ENCODE measurements at regions not wholly inside any gene's neighbourhood (a gene's known extent, or its start where the extent isn't known, plus 50 kb on each side); places are given as distances from the start of the nearest gene placed in this dataset.

DNA sequence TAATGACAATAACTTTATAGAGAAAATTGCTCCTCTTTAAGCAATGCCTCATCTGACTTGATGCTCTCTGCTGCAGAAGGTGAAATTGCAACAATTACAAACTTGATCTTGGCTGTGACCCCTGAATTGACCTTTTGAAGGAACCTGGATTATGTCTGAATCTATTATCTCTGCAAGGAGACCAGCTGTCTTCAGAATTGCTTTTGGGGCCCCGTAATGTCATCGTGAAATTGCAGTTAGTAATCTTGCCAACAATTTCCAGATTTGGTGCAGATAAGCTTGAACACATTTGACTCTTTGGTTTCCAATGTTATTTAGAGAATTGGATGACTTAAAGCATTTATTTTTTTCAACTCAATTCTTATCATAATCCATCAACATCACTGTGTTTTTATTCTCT lies 520.6 kb downstream of the CCSER2 start:
- Histone ChIP-seq H4K20me1 (ENCODE audit: insufficient read depth, low read length) (no peaks in the 10 kb centered on the region), H3K79me2 (ENCODE audit: insufficient read depth, low read length) (no peaks in the 10 kb centered on the region), H3K27me3 (ENCODE audit: insufficient read depth, low read length) (no peaks in the 10 kb centered on the region), H3K9ac (ENCODE audit: low read length) (no peak overlapping the region), H3K4me1 (ENCODE audit: insufficient read depth, low read length) (no peaks in the 10 kb centered on the region), H3K36me3 (ENCODE audit: insufficient read depth, low read length) (no peaks in the 10 kb centered on the region), H3K9me3 (ENCODE audit: insufficient read depth, low read depth, low read length) (no peaks in the 10 kb centered on the region), H2AFZ (ENCODE audit: low read depth, low read length) (no peak overlapping the region), H3K27ac (ENCODE audit: low read depth, low read length) (no peak overlapping the region), H3K4me2 (ENCODE audit: low read length) (no peak overlapping the region), H3K4me3 (ENCODE audit: insufficient read depth, low read depth, low read length) (no peak overlapping the region)
- Mint-ChIP-seq H3K27me3 (ENCODE audit: low read depth, unreplicated experiment) (peaks cover 2% of the 10 kb centered on the region), H3K4me3 (ENCODE audit: unreplicated experiment) (no peak overlapping the region), H3K9me3 (ENCODE audit: unreplicated experiment) (no peaks in the 10 kb centered on the region), H3K4me1 (ENCODE audit: low read depth, unreplicated experiment) (no peaks in the 10 kb centered on the region), H3K36me3 (ENCODE audit: low read depth, unreplicated experiment) (no peaks in the 10 kb centered on the region), H3K27ac (ENCODE audit: unreplicated experiment) (no peak overlapping the region)
- no peak for DNase-seq (ENCODE audit: low read depth)
- TF ChIP-seq EZH2 (IDR thresholded peaks at IDR 0.05; ENCODE audit: insufficient read depth, low read length) = no peak
- TF ChIP-seq, protein P1, sequence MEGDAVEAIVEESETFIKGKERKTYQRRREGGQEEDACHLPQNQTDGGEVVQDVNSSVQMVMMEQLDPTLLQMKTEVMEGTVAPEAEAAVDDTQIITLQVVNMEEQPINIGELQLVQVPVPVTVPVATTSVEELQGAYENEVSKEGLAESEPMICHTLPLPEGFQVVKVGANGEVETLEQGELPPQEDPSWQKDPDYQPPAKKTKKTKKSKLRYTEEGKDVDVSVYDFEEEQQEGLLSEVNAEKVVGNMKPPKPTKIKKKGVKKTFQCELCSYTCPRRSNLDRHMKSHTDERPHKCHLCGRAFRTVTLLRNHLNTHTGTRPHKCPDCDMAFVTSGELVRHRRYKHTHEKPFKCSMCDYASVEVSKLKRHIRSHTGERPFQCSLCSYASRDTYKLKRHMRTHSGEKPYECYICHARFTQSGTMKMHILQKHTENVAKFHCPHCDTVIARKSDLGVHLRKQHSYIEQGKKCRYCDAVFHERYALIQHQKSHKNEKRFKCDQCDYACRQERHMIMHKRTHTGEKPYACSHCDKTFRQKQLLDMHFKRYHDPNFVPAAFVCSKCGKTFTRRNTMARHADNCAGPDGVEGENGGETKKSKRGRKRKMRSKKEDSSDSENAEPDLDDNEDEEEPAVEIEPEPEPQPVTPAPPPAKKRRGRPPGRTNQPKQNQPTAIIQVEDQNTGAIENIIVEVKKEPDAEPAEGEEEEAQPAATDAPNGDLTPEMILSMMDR (IDR thresholded peaks at IDR 0.05; ENCODE audit: insufficient read depth, low read depth, low read length) = no peak
- no peak for FAIRE-seq

GRCh38 chr10:84850826-84851225 lies 522.4 kb downstream of the CCSER2 start:
- Histone ChIP-seq H3K27ac (ENCODE audit: low read depth, low read length) (no peak overlapping the region), H2AFZ (ENCODE audit: low read depth, low read length) (no peak overlapping the region), H3K9me3 (ENCODE audit: insufficient read depth, low read depth, low read length) (no peaks in the 10 kb centered on the region), H3K4me3 (ENCODE audit: insufficient read depth, low read depth, low read length) (no peak overlapping the region), H3K27me3 (ENCODE audit: insufficient read depth, low read length) (no peaks in the 10 kb centered on the region), H3K79me2 (ENCODE audit: insufficient read depth, low read length) (no peaks in the 10 kb centered on the region), H3K4me1 (ENCODE audit: insufficient read depth, low read length) (no peaks in the 10 kb centered on the region), H3K4me2 (ENCODE audit: low read length) (no peak overlapping the region), H3K9ac (ENCODE audit: low read length) (no peak overlapping the region), H3K36me3 (ENCODE audit: insufficient read depth, low read length) (no peaks in the 10 kb centered on the region), H4K20me1 (ENCODE audit: insufficient read depth, low read length) (no peaks in the 10 kb centered on the region)
- no peaks in the 10 kb centered on the region for H3K4me1 Mint-ChIP-seq (ENCODE audit: low read depth, unreplicated experiment)
- no peaks in the 10 kb centered on the region for H3K9me3 Mint-ChIP-seq (ENCODE audit: unreplicated experiment)
- peaks cover 2% of the 10 kb centered on the region for H3K27me3 Mint-ChIP-seq (ENCODE audit: low read depth, unreplicated experiment)
- no peaks in the 10 kb centered on the region for H3K36me3 Mint-ChIP-seq (ENCODE audit: low read depth, unreplicated experiment)
- FAIRE-seq (no peak), DNase-seq (ENCODE audit: low read depth) (no peak)
- H3K27ac Mint-ChIP-seq (ENCODE audit: unreplicated experiment) = no peak overlapping the region
- no peak for TF ChIP-seq EZH2 (IDR thresholded peaks at IDR 0.05; ENCODE audit: insufficient read depth, low read length)
- TF ChIP-seq, protein P1 (IDR thresholded peaks at IDR 0.05; ENCODE audit: insufficient read depth, low read depth, low read length) = no peak
- H3K4me3 Mint-ChIP-seq (ENCODE audit: unreplicated experiment) = no peak overlapping the region

GRCh38 chr10:84854439-84854838 lies 526.0 kb downstream of the CCSER2 start:
- H3K9me3 ChIP-seq (ENCODE audit: insufficient read depth, low read depth, low read length) = no peaks in the 10 kb centered on the region
- H3K36me3 ChIP-seq (ENCODE audit: insufficient read depth, low read length) = no peaks in the 10 kb centered on the region
- no peaks in the 10 kb centered on the region for H3K9me3 Mint-ChIP-seq (ENCODE audit: unreplicated experiment)
- DNase-seq (ENCODE audit: low read depth) (no peak), FAIRE-seq (no peak)
- no peaks in the 10 kb centered on the region for H3K36me3 Mint-ChIP-seq (ENCODE audit: low read depth, unreplicated experiment)
- no peaks in the 10 kb centered on the region for H3K27me3 ChIP-seq (ENCODE audit: insufficient read depth, low read length)
- no peak for TF ChIP-seq EZH2 (IDR thresholded peaks at IDR 0.05; ENCODE audit: insufficient read depth, low read length)
- TF ChIP-seq, protein P1 (IDR thresholded peaks at IDR 0.05; ENCODE audit: insufficient read depth, low read depth, low read length) = no peak
- no peaks in the 10 kb centered on the region for H3K4me1 ChIP-seq (ENCODE audit: insufficient read depth, low read length)
- no peak overlapping the region for H3K4me2 ChIP-seq (ENCODE audit: low read length)
- no peaks in the 10 kb centered on the region for H4K20me1 ChIP-seq (ENCODE audit: insufficient read depth, low read length)
- no peak overlapping the region for H3K27ac Mint-ChIP-seq (ENCODE audit: unreplicated experiment)
- H3K4me3 ChIP-seq (ENCODE audit: insufficient read depth, low read depth, low read length) = no peak overlapping the region
- no peaks in the 10 kb centered on the region for H3K79me2 ChIP-seq (ENCODE audit: insufficient read depth, low read length)
- H2AFZ ChIP-seq (ENCODE audit: low read depth, low read length) = no peak overlapping the region
- no peaks in the 10 kb centered on the region for H3K27me3 Mint-ChIP-seq (ENCODE audit: low read depth, unreplicated experiment)
- H3K4me3 Mint-ChIP-seq (ENCODE audit: unreplicated experiment) = no peak overlapping the region
- H3K4me1 Mint-ChIP-seq (ENCODE audit: low read depth, unreplicated experiment) = no peaks in the 10 kb centered on the region
- no peak overlapping the region for H3K9ac ChIP-seq (ENCODE audit: low read length)
- no peak overlapping the region for H3K27ac ChIP-seq (ENCODE audit: low read depth, low read length)
